ENCODE measurements at regions not wholly inside any gene's neighbourhood (a gene's known extent, or its start where the extent isn't known, plus 50 kb on each side); places are given as distances from the start of the nearest gene placed in this dataset.

GRCh38 chr18:75679331-75679730 lies 251.8 kb upstream of the SMIM21 start:
- DNase-seq (ENCODE audit: low read depth) = no peak

GRCh38 chr18:75678627-75679026 lies 251.1 kb upstream of the SMIM21 start:
- no peak for DNase-seq (ENCODE audit: low read depth)

- DNase-seq (ENCODE audit: low read depth) = no peak
Observed at GRCh38 chr18:75677696-75678455, 250.4 kb upstream of the SMIM21 start.

DNA sequence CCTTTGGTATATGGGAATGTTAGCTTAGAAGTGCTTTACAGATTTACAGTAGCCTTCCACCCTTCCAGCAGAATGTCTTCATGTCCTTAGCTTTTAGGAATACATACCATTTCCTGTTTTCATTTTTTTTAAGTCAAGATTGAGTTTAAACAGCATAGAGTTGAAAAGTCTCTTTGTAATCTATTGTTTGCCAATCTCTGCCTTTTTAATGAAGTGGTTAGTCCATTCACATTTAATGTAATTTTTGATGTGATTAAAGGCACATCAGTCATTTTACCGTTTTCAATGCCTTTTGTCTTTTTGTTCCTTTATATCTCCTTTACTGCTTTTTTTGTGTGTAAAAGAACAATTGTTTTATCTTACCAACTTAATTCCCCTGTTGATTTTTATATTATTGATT lies 233.4 kb upstream of the SMIM21 start:
- DNase-seq (ENCODE audit: low read depth) = no peak

DNA sequence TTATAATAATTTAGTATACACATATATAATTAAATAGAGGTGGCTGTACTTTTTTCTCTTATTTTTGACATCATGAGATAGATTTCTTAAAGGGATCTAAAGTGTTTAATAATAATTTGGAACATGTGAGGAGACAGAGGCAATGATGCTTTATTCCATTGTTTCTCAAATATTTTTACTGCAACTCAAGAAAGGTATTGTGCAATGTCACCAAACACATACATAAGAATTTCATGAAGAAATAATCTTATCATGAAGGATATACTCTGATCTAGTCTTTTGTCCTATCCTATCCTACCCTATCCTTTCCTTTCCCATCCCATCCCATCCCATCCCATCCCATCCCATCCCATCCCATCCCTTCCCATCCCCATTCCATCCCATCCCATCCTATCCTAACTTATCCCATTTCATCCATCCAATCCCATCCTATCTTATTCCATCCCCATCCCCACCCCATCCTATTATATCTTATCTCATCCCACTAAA lies 232.1 kb upstream of the SMIM21 start:
- no peak for DNase-seq (ENCODE audit: low read depth)

GRCh38 chr18:75658330-75658729 lies 230.8 kb upstream of the SMIM21 start:
- DNase-seq (ENCODE audit: low read depth) = no peak

DNA sequence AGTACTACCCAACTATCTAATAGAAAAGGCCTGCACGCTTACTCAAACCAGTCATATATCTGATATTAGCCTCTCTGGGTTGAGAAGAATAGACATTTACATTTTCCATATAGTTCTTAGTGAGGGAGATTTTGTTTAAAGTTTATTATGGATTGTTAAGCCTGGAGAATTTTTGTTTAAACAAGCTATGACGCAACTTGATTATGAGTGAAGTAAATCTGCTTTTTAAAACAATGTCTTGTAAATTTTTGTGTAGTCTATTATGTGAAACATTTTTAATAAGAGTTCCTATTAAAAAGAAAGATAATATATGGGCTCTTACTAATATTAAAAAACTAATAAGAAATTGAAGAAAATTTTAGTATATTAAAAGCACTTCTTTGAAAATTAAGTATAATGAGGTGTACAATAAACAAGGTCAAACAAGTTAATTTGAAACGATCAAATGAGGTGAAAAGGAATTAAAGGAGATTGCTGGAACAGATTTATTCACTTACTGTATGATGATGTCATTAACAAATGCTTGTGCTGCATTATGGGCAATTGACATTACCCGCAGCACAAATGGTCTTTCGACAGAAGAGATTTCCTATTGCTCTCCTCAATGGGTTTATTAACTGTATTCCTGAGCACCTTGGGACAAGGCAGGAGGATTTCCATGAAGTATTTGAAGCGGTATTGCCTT lies 229.2 kb upstream of the SMIM21 start:
- DNase-seq (ENCODE audit: low read depth) = no peak

DNA sequence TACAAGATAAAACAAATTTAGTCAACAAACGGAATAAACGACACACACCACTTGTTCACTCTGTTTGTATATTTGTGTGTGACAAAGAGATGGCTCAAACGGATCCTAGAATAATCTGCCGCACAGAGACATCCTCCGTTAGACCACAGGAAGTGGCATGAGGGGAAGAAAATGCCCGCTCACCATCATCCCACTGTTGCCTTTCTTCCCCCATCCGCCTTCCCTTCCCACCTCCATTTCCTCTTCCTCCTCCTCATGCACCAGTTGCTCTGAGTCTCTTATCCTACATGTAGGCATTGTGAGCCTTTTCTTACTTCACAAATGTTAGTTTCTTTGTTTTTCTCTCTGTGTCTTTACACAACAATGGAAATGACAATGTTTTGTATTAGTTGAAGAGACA lies 228.5 kb upstream of the SMIM21 start:
- DNase-seq (ENCODE audit: low read depth) = no peak

- no peak for DNase-seq (ENCODE audit: low read depth)
Observed at GRCh38 chr18:75654851-75655751, 227.6 kb upstream of the SMIM21 start.

- DNase-seq (ENCODE audit: low read depth) = no peak
Observed at GRCh38 chr18:75654386-75654785, 226.9 kb upstream of the SMIM21 start.

GRCh38 chr18:75652528-75652927 lies 225.0 kb upstream of the SMIM21 start:
- no peak for DNase-seq (ENCODE audit: low read depth)

GRCh38 chr18:75644871-75645270 lies 217.4 kb upstream of the SMIM21 start:
- DNase-seq (ENCODE audit: low read depth) = no peak

DNA sequence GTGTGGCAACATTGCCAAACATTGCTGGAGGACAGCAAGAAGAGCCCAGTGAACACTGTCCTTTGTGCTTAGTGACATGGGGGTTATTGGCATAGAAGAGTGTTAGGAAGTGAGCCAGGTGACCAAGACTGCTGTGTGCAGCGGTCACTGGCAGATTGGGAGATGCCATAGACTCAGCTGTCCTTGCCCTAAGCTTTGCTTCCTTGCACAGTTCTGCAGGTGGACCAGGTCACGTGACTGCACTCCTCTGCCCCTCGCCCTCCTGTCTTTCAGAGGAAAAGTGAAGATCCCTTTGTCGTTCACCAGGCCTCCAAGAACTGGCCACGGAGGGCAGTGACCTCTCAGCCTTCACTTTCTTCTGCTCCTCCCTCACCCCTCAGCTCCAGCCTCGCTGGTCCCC lies 215.6 kb upstream of the SMIM21 start:
- DNase-seq (ENCODE audit: low read depth) = no peak

DNA sequence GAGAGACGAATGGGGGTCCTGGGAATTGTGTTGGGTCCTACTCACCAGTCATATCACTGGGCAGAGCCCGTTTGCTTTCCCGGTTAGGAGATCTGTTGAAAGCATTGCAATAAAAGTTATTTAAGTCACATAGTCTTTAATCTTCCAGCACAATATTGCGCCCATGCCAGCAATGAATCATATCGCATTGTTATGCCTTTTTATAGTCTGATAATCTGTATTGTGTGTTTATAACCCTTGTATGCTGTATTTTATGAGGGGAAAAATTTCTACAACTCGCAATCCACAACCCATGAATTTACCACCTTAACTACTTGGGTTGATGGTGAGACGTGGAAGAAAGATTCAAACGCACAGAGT lies 211.9 kb upstream of the SMIM21 start:
- DNase-seq (ENCODE audit: low read depth) = no peak

DNA sequence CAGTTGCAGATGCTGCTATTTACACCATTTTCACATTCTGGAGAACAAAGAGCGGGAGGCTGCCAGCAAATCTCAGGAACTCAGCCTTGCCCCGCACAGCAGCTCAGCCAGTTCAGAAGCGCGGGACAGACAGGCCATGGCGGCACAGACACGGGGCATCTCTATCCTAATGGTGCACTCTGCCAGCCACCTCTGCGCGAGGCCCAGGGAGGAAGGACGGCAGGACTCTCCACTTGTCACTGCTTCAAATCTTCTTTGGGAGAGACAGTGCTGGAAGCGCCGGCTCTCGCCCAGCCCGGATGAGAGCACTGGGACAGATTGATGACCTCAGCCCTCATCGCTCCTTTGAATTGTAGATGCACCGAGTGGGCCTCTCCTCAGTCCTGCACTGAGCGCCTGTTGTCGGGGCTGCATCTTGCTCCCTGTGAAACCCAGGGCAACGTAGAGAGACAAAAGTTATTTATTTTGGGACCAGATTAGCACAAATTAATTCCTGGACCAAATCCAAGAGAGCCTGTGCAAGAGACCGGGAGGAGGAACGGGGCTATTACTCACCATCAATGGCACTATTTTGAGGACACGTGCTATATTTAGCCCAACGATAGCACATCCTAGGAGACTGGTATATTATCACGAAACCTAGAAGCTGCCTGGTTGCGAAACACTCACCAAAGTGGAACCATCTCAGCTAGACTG lies 211.4 kb upstream of the SMIM21 start:
- peak; percentile 82 for DNase-seq (ENCODE audit: low read depth)

DNA sequence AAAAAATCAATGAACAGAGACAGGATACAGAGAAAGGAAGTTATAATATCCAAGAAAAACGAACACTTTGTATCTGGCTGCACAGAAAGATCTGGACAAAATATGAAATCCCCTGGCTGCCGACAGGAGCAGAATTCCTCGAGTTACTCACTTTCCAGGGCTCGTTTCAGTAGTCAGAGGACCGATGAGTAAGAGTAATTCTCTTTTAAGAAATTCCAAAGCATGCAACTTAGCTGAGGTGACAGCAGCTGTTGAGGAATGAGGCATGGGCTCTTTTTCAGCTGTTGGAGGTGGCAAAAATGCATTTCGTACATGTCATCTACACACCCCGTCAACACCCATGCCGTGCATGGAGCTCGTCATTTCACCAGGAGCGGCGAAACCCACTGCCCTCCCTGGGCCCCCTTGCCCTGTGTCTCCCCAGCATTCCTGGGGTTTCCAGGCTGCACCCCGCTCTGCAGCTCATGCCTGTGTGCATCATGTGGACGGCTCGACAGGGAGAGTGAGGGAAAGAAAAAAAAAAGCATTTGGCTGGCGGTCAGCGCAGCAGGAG lies 210.8 kb upstream of the SMIM21 start:
- peak; percentile 95 for DNase-seq (ENCODE audit: low read depth)

DNA sequence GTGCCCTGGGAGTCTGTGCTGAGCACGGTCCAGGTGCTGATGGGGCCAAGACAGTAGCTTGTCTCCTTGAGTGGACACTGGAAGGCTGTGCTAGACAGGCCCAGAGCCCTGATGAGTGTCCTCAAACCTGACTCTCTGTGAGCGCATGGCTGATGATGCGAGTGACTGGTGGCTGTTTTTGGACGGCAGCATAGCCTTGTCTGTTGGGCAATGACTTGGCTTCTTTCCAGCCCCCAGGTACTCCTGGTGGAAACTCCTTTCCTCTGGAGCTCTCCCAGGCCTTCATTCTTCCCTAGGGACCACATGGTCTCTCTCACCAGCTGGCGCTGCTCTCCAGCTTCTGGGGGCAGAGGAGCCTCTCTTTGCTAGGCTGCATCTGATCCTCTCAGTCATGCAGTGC lies 207.6 kb upstream of the SMIM21 start:
- DNase-seq (ENCODE audit: low read depth) = no peak

DNA sequence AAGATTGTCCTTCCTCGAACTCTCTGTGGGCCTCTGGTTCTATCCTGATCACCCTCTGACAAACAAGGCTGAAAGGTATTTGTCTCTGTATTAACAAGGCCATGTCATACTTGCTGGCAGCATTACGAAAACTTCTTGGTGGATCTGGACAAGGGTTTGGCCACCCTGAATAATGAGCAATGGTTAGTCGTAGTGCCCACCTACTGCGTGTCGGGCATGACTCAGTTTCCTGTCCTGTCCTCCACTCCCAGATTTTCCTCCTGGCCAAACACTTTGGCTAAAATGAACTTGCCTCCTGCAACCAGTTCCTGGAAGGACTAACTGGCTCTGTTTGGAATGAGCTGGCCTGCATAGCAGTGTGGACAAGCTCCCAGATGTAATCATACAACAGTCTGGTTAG lies 198.5 kb upstream of the SMIM21 start:
- peak; percentile 9 for DNase-seq (ENCODE audit: low read depth)

- no peak for DNase-seq (ENCODE audit: low read depth)
Observed at GRCh38 chr18:75624869-75625268, 197.4 kb upstream of the SMIM21 start.

DNA sequence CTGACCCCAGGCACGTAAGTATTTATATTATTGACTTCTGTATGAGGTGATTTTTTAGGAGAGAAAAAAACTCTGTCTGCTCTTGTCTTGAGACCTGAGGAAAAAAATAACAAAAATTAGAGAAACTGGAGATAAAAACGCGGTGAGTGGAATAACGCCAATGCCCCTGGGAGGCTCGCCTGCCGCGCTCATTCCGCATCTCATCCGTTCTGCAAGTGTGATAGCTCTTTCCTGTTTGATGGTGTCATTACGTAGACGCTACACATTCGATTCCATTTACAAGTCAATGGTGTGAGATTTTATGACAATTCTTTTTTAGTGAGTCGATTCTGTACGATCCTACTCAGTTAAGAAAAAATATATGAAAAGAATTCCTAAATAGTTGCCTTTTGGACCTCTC lies 194.3 kb upstream of the SMIM21 start:
- DNase-seq (ENCODE audit: low read depth) = no peak

GRCh38 chr18:75618146-75618545 lies 190.6 kb upstream of the SMIM21 start:
- no peak for DNase-seq (ENCODE audit: low read depth)
